GM21381 (cell line): ENCODE measurements at regions not wholly inside any gene's neighbourhood (a gene's known extent, or its start where the extent isn't known, plus 50 kb on each side); places are given as distances from the start of the nearest gene placed in this dataset.

Experiments used
- ATAC-seq: cut with Tn5 transposase; IDR thresholded peaks from one replicate; pipeline ENCODE4 v1.9.1; 2021; ENCODE audit warnings: mild to moderate bottlenecking, moderate library complexity; ENCODE audit not compliant: unreplicated experiment

- ATAC-seq = no peak
These were observed 51.7 kb upstream of the NFASC start for GRCh38 chr1:204818998-204819397.

- no peak for ATAC-seq
These were observed 51.2 kb upstream of the NFASC start for GRCh38 chr1:204819495-204819894.
